ENCODE measurements at regions not wholly inside any gene's neighbourhood (a gene's known extent, or its start where the extent isn't known, plus 50 kb on each side); places are given as distances from the start of the nearest gene placed in this dataset.
"Not testable (repeated sequence)": the region's sequence is repeated elsewhere in the genome, so short reads cannot be mapped to it uniquely, and the experiment has no call there.

GRCh38 chr5:24268482-24269056, 376.2 kb downstream of the CDH10 start:
- Histone ChIP-seq H4K20me1 (ENCODE audit: insufficient read depth, low read length) (no peaks in the 10 kb centered on the region), H3K4me2 (ENCODE audit: low read length) (no peak overlapping the region), H3K27ac (ENCODE audit: low read depth, low read length, poor library complexity, severe bottlenecking) (no peak overlapping the region), H3K36me3 (ENCODE audit: insufficient read depth, low read length) (no peaks in the 10 kb centered on the region), H3K9me2 (ENCODE audit: insufficient read depth, low read length) (no peaks in the 10 kb centered on the region), H3K4me3 (ENCODE audit: low read depth, low read length, poor library complexity, severe bottlenecking) (no peak overlapping the region), H2AFZ (ENCODE audit: low read length) (no peak overlapping the region), H3K9me3 (ENCODE audit: low read length) (no peaks in the 10 kb centered on the region), H3K79me2 (ENCODE audit: insufficient read depth, low read depth, low read length) (no peaks in the 10 kb centered on the region), H3K4me1 (ENCODE audit: insufficient read depth, low read length, poor library complexity, severe bottlenecking) (no peaks in the 10 kb centered on the region)
- DNase-seq (ENCODE audit: low spot score) = no peak
- intact Hi-C loops (cut with micrococcal nuclease; ENCODE audit: unreplicated experiment) = no loop called here
- POLR2A ChIA-PET = no interaction called here
- BruUV-seq (replicated peaks) = no TSS peak
- CTCF ChIA-PET (ENCODE audit: unreplicated experiment) = no interaction called here
- TF ChIP-seq CTCF (conservative IDR thresholded peaks at IDR 0.05; ENCODE audit: low read length) (no peak), EZH2phosphoT487 (IDR thresholded peaks at IDR 0.05; ENCODE audit: borderline replicate concordance, low read depth, low read length) (no peak)

GRCh38 chr5:24271702-24272118, 373.1 kb downstream of the CDH10 start:
- not testable (repeated sequence) for H3K27ac ChIP-seq (ENCODE audit: low read depth, low read length, poor library complexity, severe bottlenecking)

GRCh38 chr5:24272741-24273140, 372.0 kb downstream of the CDH10 start:
- ChIA-PET POLR2A (interaction anchor here (0.7 kb wide), 1 partner anchor 32 kb away, joined by 3 read pairs; no protein-coding TSS in a partner anchor), CTCF (ENCODE audit: unreplicated experiment) (no interaction called here)
- Histone ChIP-seq H3K27ac (ENCODE audit: low read depth, low read length, poor library complexity, severe bottlenecking) (no peak overlapping the region), H3K4me1 (ENCODE audit: insufficient read depth, low read length, poor library complexity, severe bottlenecking) (no peaks in the 10 kb centered on the region), H4K20me1 (ENCODE audit: insufficient read depth, low read length) (no peaks in the 10 kb centered on the region), H3K9me2 (ENCODE audit: insufficient read depth, low read length) (no peaks in the 10 kb centered on the region), H2AFZ (ENCODE audit: low read length) (no peak overlapping the region), H3K36me3 (ENCODE audit: insufficient read depth, low read length) (no peaks in the 10 kb centered on the region), H3K9me3 (ENCODE audit: low read length) (no peaks in the 10 kb centered on the region), H3K4me3 (ENCODE audit: low read depth, low read length, poor library complexity, severe bottlenecking) (no peak overlapping the region), H3K4me2 (ENCODE audit: low read length) (no peak overlapping the region), H3K79me2 (ENCODE audit: insufficient read depth, low read depth, low read length) (no peaks in the 10 kb centered on the region)
- TF ChIP-seq CTCF (conservative IDR thresholded peaks at IDR 0.05; ENCODE audit: low read length) (no peak), EZH2phosphoT487 (IDR thresholded peaks at IDR 0.05; ENCODE audit: borderline replicate concordance, low read depth, low read length) (no peak)
- no TSS peak for BruUV-seq (replicated peaks)
- intact Hi-C loops (cut with micrococcal nuclease; ENCODE audit: unreplicated experiment) = no loop called here
- DNase-seq (ENCODE audit: low spot score) = no peak

More at GRCh38 chr5:24271702-24272118, 373.1 kb downstream of the CDH10 start:
- H3K4me2 ChIP-seq (ENCODE audit: low read length); intact Hi-C loops (cut with micrococcal nuclease; ENCODE audit: unreplicated experiment); H3K4me3 ChIP-seq (ENCODE audit: low read depth, low read length, poor library complexity, severe bottlenecking); CTCF ChIA-PET (ENCODE audit: unreplicated experiment); H3K9me2 ChIP-seq (ENCODE audit: insufficient read depth, low read length); DNase-seq (ENCODE audit: low spot score); H2AFZ ChIP-seq (ENCODE audit: low read length); H3K79me2 ChIP-seq (ENCODE audit: insufficient read depth, low read depth, low read length); POLR2A ChIA-PET; BruUV-seq (replicated peaks); H3K36me3 ChIP-seq (ENCODE audit: insufficient read depth, low read length); H3K9me3 ChIP-seq (ENCODE audit: low read length); H3K4me1 ChIP-seq (ENCODE audit: insufficient read depth, low read length, poor library complexity, severe bottlenecking); H4K20me1 ChIP-seq (ENCODE audit: insufficient read depth, low read length): not testable (repeated sequence)

Data from OCI-LY7 (cell line).